ENCODE measurements at regions not wholly inside any gene's neighbourhood (a gene's known extent, or its start where the extent isn't known, plus 50 kb on each side); places are given as distances from the start of the nearest gene placed in this dataset.

DNA sequence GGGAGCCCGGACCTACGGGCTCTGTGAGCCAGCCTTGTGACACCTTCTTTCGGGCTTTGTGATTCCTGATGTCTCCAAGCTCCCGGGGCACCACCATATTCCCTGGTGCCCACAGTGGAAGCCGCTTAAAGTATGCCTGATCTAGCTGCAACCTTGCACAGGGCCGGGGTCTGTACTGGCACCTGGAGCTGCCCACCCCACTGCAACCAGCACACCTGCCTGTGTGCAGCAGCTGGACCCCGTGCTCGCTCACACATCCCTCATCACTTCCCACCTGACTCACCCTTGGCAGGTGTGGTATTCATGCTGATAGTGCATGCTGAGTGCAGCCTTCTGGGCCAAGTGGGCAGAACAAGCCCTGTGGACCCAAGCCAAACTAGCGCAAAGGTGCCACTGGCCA, 1981.1 kb upstream of the PCDH20 start:
- no peaks in the 10 kb centered on the region for H3K4me1 ChIP-seq (ENCODE audit: control insufficient read depth in 4 of 4, insufficient read depth in 4 of 4, low read length in 3 of 4)
- no peaks in the 10 kb centered on the region for H3K9me3 ChIP-seq (ENCODE audit: control insufficient read depth in 4 of 4, low read length in 3 of 4)
- H3K9ac ChIP-seq (ENCODE audit: low read depth in 1 of 2, low read length in 2 of 2), result no peak overlapping the region
- H3K4me3 ChIP-seq (ENCODE audit: low read depth in 1 of 3, low read length in 3 of 3), result no peak overlapping the region
- no peak for DNase-seq (ENCODE audit: low spot score)
- no peaks in the 10 kb centered on the region for H3K36me3 ChIP-seq (ENCODE audit: control insufficient read depth in 4 of 4, insufficient read depth in 3 of 4, low read depth in 1 of 4, low read length in 3 of 4)
- WGBS, result 77% methylated on average over 9 of the region's 9 CpGs
- no peaks in the 10 kb centered on the region for H3K27me3 ChIP-seq (ENCODE audit: control insufficient read depth in 4 of 4, insufficient read depth in 4 of 4, low read length in 3 of 4)
- H3K27ac ChIP-seq (ENCODE audit: low read depth in 1 of 2, low read length in 2 of 2), result no peak overlapping the region
- TF ChIP-seq YY1 (IDR thresholded peaks at IDR 0.05) (no peak), HNF4G (IDR thresholded peaks at IDR 0.05) (no peak), RAD21 (IDR thresholded peaks at IDR 0.05) (no peak), JUND (IDR thresholded peaks at IDR 0.05) (no peak), RXRA (IDR thresholded peaks at IDR 0.05) (no peak), FOXA2 (IDR thresholded peaks at IDR 0.05) (no peak), GABPA (IDR thresholded peaks at IDR 0.05 in 1 of 2, conservative IDR thresholded peaks at IDR 0.05 in 1 of 2) (no peak), FOXA1 (IDR thresholded peaks at IDR 0.05) (no peak), HNF4A (conservative IDR thresholded peaks at IDR 0.05) (no peak), TAF1 (conservative IDR thresholded peaks at IDR 0.05) (no peak), EGR1 (IDR thresholded peaks at IDR 0.05; ENCODE audit: low read depth in 2 of 2) (no peak), SP1 (IDR thresholded peaks at IDR 0.05) (no peak), NR2F2 (IDR thresholded peaks at IDR 0.05) (no peak)
- TF ChIP-seq, protein P1, sequence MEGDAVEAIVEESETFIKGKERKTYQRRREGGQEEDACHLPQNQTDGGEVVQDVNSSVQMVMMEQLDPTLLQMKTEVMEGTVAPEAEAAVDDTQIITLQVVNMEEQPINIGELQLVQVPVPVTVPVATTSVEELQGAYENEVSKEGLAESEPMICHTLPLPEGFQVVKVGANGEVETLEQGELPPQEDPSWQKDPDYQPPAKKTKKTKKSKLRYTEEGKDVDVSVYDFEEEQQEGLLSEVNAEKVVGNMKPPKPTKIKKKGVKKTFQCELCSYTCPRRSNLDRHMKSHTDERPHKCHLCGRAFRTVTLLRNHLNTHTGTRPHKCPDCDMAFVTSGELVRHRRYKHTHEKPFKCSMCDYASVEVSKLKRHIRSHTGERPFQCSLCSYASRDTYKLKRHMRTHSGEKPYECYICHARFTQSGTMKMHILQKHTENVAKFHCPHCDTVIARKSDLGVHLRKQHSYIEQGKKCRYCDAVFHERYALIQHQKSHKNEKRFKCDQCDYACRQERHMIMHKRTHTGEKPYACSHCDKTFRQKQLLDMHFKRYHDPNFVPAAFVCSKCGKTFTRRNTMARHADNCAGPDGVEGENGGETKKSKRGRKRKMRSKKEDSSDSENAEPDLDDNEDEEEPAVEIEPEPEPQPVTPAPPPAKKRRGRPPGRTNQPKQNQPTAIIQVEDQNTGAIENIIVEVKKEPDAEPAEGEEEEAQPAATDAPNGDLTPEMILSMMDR (IDR thresholded peaks at IDR 0.05; ENCODE audit: low read depth, low read length, missing input control), result no peak
- TF ChIP-seq, protein P2, sequence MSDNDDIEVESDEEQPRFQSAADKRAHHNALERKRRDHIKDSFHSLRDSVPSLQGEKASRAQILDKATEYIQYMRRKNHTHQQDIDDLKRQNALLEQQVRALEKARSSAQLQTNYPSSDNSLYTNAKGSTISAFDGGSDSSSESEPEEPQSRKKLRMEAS (IDR thresholded peaks at IDR 0.05), result no peak
- TF ChIP-seq, protein P3, sequence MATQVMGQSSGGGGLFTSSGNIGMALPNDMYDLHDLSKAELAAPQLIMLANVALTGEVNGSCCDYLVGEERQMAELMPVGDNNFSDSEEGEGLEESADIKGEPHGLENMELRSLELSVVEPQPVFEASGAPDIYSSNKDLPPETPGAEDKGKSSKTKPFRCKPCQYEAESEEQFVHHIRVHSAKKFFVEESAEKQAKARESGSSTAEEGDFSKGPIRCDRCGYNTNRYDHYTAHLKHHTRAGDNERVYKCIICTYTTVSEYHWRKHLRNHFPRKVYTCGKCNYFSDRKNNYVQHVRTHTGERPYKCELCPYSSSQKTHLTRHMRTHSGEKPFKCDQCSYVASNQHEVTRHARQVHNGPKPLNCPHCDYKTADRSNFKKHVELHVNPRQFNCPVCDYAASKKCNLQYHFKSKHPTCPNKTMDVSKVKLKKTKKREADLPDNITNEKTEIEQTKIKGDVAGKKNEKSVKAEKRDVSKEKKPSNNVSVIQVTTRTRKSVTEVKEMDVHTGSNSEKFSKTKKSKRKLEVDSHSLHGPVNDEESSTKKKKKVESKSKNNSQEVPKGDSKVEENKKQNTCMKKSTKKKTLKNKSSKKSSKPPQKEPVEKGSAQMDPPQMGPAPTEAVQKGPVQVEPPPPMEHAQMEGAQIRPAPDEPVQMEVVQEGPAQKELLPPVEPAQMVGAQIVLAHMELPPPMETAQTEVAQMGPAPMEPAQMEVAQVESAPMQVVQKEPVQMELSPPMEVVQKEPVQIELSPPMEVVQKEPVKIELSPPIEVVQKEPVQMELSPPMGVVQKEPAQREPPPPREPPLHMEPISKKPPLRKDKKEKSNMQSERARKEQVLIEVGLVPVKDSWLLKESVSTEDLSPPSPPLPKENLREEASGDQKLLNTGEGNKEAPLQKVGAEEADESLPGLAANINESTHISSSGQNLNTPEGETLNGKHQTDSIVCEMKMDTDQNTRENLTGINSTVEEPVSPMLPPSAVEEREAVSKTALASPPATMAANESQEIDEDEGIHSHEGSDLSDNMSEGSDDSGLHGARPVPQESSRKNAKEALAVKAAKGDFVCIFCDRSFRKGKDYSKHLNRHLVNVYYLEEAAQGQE (IDR thresholded peaks at IDR 0.05), result no peak
- TF ChIP-seq, protein P4, sequence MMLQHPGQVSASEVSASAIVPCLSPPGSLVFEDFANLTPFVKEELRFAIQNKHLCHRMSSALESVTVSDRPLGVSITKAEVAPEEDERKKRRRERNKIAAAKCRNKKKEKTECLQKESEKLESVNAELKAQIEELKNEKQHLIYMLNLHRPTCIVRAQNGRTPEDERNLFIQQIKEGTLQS (IDR thresholded peaks at IDR 0.05), result no peak
- TF ChIP-seq, protein P5, sequence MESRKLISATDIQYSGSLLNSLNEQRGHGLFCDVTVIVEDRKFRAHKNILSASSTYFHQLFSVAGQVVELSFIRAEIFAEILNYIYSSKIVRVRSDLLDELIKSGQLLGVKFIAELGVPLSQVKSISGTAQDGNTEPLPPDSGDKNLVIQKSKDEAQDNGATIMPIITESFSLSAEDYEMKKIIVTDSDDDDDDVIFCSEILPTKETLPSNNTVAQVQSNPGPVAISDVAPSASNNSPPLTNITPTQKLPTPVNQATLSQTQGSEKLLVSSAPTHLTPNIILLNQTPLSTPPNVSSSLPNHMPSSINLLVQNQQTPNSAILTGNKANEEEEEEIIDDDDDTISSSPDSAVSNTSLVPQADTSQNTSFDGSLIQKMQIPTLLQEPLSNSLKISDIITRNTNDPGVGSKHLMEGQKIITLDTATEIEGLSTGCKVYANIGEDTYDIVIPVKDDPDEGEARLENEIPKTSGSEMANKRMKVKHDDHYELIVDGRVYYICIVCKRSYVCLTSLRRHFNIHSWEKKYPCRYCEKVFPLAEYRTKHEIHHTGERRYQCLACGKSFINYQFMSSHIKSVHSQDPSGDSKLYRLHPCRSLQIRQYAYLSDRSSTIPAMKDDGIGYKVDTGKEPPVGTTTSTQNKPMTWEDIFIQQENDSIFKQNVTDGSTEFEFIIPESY (IDR thresholded peaks at IDR 0.05), result no peak

Data from liver (tissue), 8 donors.